HL-60/S4 treated with phorbol 12-myristate 13-acetate at 8.2 ng/mL for 4 days and 3 days (cell line): ENCODE measurements at regions not wholly inside any gene's neighbourhood (a gene's known extent, or its start where the extent isn't known, plus 50 kb on each side); places are given as distances from the start of the nearest gene placed in this dataset.
"Not testable (repeated sequence)": the region's sequence is repeated elsewhere in the genome, so short reads cannot be mapped to it uniquely, and the experiment has no call there.

Source experiments
- in situ Hi-C: fragments of 300-500 bp; cut with MboI; formaldehyde crosslinking; loops from 2 replicates; pipeline ENCODE4 v1.15.0; 2022; ENCODE audit warnings: low sequenced_read_pairs

DNA sequence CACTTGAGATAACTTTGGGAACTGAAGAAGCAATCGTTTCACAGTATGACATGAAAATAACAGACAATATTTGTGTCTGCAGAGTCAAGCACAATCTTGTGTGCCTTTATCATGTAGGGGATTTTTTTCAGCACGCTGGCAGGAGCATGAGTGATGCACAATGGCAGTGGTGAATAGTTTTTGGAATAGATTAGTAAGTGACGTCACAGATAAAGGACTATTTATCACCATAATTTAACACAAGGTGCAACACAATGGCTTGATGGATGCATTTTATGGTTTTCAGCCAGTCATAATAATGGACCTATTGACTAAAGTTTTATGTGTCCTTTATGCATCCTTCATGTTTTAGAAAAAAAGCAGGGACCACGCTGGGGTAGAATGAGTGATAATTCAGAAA lies 559.8 kb upstream of the FANCL start:
- in situ Hi-C loops = no loop called here

DNA sequence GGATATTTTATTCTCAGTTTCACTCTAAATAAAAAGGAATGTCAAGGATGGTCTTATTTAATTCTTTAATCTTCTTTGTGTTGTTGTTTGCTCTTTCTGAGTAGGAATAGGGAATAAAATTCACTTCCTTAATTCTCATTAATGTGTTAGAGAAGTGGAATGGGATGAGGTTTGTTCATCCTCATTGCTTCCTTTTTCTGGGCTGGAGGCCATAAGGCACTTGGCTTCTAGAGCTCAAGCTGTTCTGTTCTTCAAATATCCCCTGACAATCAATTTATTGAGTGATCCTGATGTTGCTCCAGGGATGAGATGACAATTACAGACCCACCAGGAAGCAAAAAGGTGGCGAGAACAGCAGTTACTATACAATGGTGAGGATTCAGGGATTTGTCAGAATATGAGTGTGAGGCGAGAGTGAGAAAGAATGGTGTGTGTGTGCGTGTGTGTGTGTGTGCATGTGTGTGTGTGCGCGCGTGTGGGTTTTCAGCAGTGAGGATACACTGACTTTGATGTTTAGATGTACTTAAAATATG lies 557.6 kb upstream of the FANCL start:
- in situ Hi-C loops = no loop called here

GRCh38 chr2:58796239-58796910 lies 555.2 kb upstream of the FANCL start:
- in situ Hi-C loops = no loop called here

- in situ Hi-C loops = no loop called here
Measured at GRCh38 chr2:58794916-58795315, 553.8 kb upstream of the FANCL start.

GRCh38 chr2:58794103-58794502 lies 553.0 kb upstream of the FANCL start:
- in situ Hi-C loops = no loop called here

GRCh38 chr2:58788402-58788801 lies 547.3 kb upstream of the FANCL start:
- in situ Hi-C loops = no loop called here

- in situ Hi-C loops = no loop called here
Measured at GRCh38 chr2:58770846-58771245, 529.7 kb upstream of the FANCL start.

DNA sequence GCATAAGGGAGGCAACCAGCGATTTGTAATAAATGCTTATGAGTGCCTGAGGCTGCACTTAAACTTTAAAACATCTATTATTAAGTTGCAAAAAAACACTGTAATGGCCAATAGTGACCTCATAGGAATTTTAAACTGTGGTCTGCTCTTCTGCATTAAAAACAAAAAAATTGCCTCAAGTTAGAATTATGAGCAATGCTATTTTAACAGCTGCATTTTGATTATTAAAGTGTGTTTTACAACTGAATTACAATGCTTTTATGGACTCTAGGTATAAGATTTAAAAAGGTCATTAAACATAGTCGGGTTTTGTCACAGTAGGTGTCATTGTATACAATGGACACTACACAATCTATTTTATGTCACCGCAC lies 528.7 kb upstream of the FANCL start:
- in situ Hi-C loops = no loop called here

- in situ Hi-C loops = no loop called here
Measured at GRCh38 chr2:58769111-58769863, 528.2 kb upstream of the FANCL start.

DNA sequence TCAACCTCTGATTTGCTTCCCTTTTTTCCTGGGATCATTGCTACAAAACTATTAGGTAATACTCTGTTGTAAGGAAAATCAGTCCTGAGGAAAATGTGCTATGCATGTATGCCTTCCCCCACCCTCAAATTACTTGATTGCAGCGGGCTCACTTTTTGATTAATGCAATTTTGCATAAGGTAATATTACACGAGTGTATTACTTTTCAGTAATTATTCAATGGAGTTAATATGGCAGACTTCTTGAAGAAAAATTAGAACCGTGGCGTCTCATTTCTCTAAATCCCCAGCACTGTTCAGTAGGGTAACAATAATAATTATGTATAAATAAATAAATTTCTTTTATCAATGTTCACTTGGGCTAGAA lies 527.6 kb upstream of the FANCL start:
- in situ Hi-C loops = no loop called here

DNA sequence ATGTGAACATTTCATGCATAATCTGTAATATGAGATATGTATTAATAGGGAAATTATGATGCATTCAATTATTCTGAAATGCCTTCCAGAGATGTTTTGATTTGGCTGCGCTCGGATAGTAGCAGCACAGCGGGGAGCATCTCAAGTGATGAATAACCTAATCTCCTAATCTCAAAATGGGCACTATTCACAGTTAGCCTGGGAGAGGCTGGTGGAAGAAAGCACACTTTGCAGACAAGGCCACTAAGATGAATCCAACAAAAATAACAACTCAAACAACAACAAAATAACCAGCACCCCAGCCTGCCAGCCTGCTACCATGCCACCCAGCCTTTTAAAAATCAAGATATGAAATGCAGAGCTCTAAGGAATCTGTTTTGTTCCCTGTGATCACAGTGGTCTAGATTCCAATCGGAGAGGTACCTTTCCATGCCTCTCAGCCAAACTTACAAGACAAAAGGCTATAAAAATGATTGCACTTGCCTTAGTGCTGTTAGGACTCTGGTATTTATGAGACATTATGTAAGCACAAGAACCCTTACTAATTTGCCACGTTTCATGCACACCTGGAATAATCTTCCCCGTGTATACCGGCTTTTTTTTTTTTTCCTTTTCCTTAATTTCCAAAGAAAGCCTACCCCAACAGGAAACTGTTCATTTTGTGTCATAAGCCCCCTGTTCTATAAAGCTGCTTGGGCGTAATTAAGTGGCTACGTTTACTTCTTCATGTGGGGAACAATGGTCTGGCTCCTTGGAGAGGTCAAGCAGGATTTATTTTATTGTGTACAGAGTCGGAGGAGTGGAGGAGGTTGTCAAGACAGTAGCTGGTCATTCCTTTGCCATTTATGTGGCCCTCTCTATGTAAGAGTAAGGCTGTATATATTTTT lies 526.9 kb upstream of the FANCL start:
- in situ Hi-C loops = no loop called here

DNA sequence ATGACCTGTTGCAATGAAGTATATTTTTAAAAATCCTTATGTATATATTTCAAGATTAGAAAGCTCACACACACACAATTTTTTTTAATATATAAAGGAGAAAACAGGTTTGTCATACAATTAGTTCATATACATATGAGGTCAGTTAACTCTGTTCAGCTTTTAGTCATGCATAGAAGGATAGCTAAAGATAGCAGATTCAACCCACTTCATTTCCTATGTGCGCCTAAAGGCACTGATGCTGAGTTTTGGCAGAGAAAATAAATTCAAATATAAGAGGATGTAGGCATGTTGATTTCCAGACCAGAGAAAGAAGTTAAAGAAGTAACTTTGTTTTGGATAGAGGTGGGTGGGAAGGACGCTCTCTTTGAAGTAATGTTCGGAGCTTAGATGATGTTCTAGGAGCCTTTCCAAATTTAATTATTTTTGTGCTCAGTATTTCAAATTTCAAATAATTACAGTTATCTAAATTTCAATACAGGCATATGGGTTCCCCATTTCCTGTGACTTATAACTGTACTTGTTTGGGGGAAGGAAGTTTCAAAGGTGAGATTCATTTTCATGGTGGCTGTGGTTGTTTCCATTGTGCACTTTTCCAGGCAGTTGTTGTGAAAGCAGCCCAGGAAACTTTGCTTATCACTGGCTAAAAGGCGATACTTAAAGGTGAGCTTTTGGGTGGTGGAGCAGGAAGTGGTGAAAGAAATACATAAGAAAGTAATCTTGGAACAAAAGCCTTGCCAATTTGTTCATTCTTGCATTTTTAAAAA lies 523.4 kb upstream of the FANCL start:
- in situ Hi-C loops = no loop called here

- in situ Hi-C loops = no loop called here
Measured at GRCh38 chr2:58762176-58762781, 521.2 kb upstream of the FANCL start.

DNA sequence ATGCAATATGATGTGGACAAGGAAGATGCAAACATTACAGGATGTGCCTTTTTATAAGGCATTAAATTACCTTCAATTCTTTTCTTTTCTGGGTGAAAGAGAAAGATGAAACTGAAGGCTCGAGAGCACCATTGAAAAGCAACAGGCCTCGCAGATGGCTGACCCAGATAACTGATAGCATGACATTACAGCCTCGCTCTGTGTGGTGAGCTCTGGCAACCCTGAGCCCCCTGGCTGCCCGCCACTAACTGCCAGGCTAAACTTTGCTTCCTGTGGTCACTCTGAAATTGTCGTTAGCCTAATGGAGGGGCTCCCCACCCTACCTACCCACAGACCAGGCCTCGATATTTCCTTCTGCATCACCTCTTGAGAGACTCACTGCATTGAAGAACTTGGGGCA lies 516.8 kb upstream of the FANCL start:
- in situ Hi-C loops = no loop called here

- in situ Hi-C loops = no loop called here
Measured at GRCh38 chr2:58756336-58756735, 515.2 kb upstream of the FANCL start.

DNA sequence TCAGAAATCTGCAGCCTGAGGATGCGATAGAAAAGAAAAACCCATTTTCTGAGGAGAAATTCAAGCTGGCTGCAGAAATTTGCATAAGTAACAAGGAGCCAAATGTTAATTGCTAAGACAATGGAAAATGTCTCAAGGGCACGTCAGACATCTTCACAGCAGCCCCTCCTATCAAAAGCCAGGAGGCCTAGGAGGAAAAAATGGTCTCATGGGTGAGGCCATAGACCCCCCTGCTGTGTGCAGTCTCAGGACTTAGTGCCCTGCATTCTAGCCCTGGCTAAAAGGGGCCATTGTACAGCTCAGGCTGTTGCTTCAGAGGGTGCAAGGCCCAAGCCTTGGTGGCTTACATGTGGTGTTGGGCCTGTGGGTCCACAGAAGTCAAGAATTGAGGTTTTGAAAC lies 511.4 kb upstream of the FANCL start:
- in situ Hi-C loops = not testable (repeated sequence)

GRCh38 chr2:58751676-58752075 lies 510.6 kb upstream of the FANCL start:
- in situ Hi-C loops = not testable (repeated sequence)

- in situ Hi-C loops = no loop called here
Measured at GRCh38 chr2:58749041-58749440, 507.9 kb upstream of the FANCL start.

GRCh38 chr2:58745334-58745733 lies 504.2 kb upstream of the FANCL start:
- in situ Hi-C loops = not testable (repeated sequence)

DNA sequence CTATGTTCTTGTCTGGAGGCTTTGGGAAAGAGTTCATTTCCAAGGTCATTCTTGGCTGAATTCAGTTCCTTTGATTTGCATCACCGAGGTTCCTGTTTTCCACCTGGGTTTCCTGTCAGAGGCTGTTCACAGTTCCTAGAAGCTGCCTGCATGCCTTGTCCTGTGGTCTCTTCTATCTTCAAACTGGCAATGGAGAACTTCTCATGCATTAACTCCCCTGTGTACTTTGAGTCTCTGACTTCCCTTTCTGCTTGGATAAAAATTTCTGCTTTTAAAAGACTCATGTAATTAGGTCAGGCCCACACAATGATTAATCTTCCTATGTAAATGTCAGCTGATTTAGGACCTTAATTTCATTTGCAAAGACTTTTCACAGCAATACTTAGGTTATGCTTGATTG lies 499.3 kb upstream of the FANCL start:
- in situ Hi-C loops = no loop called here
